GDM1 (cell line): ENCODE measurements at regions not wholly inside any gene's neighbourhood (a gene's known extent, or its start where the extent isn't known, plus 50 kb on each side); places are given as distances from the start of the nearest gene placed in this dataset.

Source experiments
- DNase-seq: peaks from one replicate; lab custom pipeline; 2025; lab: John Stamatoyannopoulos, UW

- DNase-seq: no peak
Measured at GRCh38 chr16:54577651-54578128, 291.1 kb upstream of the IRX3 start.

GRCh38 chr16:54576785-54577184, 290.2 kb upstream of the IRX3 start:
- DNase-seq: no peak

- DNase-seq: no peak
Measured at GRCh38 chr16:54568906-54569807, 282.6 kb upstream of the IRX3 start.

GRCh38 chr16:54564841-54565240, 278.3 kb upstream of the IRX3 start:
- no peak for DNase-seq

- no peak for DNase-seq
Measured at GRCh38 chr16:54554581-54554980, 268.0 kb upstream of the IRX3 start.

- DNase-seq: no peak
Measured at GRCh38 chr16:54548281-54548680, 261.7 kb upstream of the IRX3 start.

- no peak for DNase-seq
Measured at GRCh38 chr16:54547052-54547451, 260.5 kb upstream of the IRX3 start.

- no peak for DNase-seq
Measured at GRCh38 chr16:54546521-54546920, 259.9 kb upstream of the IRX3 start.

GRCh38 chr16:54545854-54546511, 259.4 kb upstream of the IRX3 start:
- DNase-seq: no peak

- DNase-seq: no peak
Measured at GRCh38 chr16:54544553-54545180, 258.1 kb upstream of the IRX3 start.

GRCh38 chr16:54542805-54543505, 256.4 kb upstream of the IRX3 start:
- no peak for DNase-seq

- DNase-seq: no peak
Measured at GRCh38 chr16:54540525-54541180, 254.1 kb upstream of the IRX3 start.

GRCh38 chr16:54538276-54538675, 251.7 kb upstream of the IRX3 start:
- DNase-seq: no peak

GRCh38 chr16:54533856-54534490, 247.4 kb upstream of the IRX3 start:
- no peak for DNase-seq

- no peak for DNase-seq
Measured at GRCh38 chr16:54526916-54527315, 240.3 kb upstream of the IRX3 start.

- no peak for DNase-seq
Measured at GRCh38 chr16:54526087-54526486, 239.5 kb upstream of the IRX3 start.

GRCh38 chr16:54525104-54525503, 238.5 kb upstream of the IRX3 start:
- no peak for DNase-seq

GRCh38 chr16:54522584-54522983, 236.0 kb upstream of the IRX3 start:
- no peak for DNase-seq

GRCh38 chr16:54521327-54521726, 234.7 kb upstream of the IRX3 start:
- no peak for DNase-seq

GRCh38 chr16:54519161-54519695, 232.6 kb upstream of the IRX3 start:
- DNase-seq: no peak

- DNase-seq: no peak
Measured at GRCh38 chr16:54517181-54517580, 230.6 kb upstream of the IRX3 start.
